ENCODE measurements at regions not wholly inside any gene's neighbourhood (a gene's known extent, or its start where the extent isn't known, plus 50 kb on each side); places are given as distances from the start of the nearest gene placed in this dataset.
"Not testable (repeated sequence)": the region's sequence is repeated elsewhere in the genome, so short reads cannot be mapped to it uniquely, and the experiment has no call there.

DNA sequence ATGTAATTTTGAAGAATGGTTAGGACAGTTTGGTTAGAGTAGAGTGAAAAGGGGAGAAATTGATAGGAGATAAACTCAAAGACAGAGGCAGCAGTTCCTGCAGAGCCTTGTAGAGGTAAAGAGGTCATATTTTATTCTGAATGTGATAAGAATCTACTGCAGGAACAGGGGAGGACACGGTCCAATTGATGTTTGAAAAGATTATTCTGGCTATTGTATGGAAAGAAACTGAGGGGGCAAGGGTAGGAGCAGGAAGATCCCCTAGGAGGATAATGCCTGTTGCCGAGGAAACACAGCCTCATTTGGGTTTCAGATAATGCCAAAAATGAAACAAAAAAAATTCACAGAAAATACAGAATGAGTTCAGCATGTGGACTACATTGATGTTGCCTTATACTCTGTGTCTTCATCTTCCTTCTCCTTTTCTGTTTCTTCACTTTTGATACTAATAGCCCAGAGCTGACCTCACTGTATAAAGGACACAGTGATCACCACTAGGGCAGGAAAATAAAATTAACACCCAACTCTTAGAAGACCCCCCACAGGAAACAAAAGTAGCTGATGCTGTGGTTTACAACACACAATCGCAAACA, 454.6 kb upstream of the UBE2E2 start:
- no peak for DNase-seq (ENCODE audit: low read depth in 2 of 2)

- DNase-seq (ENCODE audit: low read depth in 2 of 2), result no peak
Measured at GRCh38 chr3:22759636-22760310, 443.4 kb upstream of the UBE2E2 start.

GRCh38 chr3:22765679-22766078, 437.4 kb upstream of the UBE2E2 start:
- DNase-seq (ENCODE audit: low read depth in 2 of 2), result no peak

GRCh38 chr3:22777834-22778233, 425.3 kb upstream of the UBE2E2 start:
- no peak for DNase-seq (ENCODE audit: low read depth in 2 of 2)

GRCh38 chr3:22779737-22780136, 423.4 kb upstream of the UBE2E2 start:
- no peak for DNase-seq (ENCODE audit: low read depth in 2 of 2)

- DNase-seq (ENCODE audit: low read depth in 2 of 2), result no peak
Measured at GRCh38 chr3:22792533-22792932, 410.6 kb upstream of the UBE2E2 start.

DNA sequence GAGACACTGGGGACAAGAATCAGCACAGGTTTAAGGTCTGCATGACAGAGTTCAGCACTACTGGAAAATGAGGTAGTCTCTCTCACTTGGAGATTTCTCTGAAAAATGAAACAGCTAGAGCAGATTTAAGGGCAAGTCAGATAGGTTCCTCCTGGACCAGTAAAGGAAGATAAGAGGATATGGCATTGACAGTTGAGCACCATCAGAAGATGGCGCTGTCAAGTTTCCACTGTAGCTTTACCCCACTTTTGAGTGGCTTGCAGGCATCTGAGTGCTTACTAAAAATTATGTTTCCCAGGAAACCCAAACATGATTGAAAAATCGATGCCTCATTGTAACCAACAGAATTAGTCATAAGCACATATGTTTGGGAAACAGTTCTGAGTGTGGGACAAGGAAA, 407.2 kb upstream of the UBE2E2 start:
- DNase-seq (ENCODE audit: low read depth in 2 of 2), result no peak

GRCh38 chr3:22798461-22798860, 404.7 kb upstream of the UBE2E2 start:
- no peak for DNase-seq (ENCODE audit: low read depth in 2 of 2)

DNA sequence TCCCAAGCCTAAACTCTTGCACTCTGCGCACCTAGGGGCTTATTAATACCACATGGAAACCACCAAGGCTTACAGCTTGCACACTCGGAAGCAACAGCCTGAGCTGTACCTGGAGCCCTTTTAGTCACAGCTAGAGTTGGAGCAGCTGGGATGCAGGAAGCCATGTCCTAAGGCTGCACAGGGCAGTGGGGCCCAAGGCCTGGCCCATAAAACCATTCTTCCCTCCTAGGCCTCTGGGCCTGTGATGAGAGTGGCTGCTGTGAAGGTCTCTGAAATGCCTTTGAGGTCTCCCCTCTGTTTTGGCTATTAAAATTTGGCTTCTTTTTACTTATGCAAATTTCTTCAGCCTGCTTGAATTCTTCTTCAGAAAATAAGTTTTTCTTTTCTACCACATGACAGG, 383.9 kb upstream of the UBE2E2 start:
- DNase-seq (ENCODE audit: low read depth in 2 of 2), result no peak

- no peak for DNase-seq (ENCODE audit: low read depth in 2 of 2)
Measured at GRCh38 chr3:22835041-22835440, 368.1 kb upstream of the UBE2E2 start.

- DNase-seq (ENCODE audit: low read depth in 2 of 2), result no peak
Measured at GRCh38 chr3:22836131-22836530, 367.0 kb upstream of the UBE2E2 start.

- DNase-seq (ENCODE audit: low read depth in 2 of 2), result no peak
Measured at GRCh38 chr3:22843854-22844253, 359.3 kb upstream of the UBE2E2 start.

DNA sequence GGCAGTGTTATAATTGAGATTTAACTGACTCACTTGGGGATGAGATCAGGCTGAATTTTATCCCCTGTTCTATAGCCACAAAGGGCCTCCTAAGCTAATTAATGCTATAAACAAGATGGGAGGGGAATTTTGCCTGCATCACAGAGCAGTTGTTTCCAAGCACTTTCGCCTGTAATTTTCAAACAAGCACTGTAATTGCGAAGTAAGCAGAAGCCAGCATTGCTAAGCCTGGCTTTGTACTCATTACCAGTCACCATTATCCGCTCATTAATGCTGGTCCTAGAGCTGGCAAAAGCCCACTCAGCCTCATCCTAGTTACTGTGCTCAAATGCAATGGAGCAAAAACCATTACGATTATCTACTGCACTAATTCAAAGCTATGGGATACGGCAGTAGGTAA, 356.6 kb upstream of the UBE2E2 start:
- DNase-seq (ENCODE audit: low read depth in 2 of 2), result no peak

DNA sequence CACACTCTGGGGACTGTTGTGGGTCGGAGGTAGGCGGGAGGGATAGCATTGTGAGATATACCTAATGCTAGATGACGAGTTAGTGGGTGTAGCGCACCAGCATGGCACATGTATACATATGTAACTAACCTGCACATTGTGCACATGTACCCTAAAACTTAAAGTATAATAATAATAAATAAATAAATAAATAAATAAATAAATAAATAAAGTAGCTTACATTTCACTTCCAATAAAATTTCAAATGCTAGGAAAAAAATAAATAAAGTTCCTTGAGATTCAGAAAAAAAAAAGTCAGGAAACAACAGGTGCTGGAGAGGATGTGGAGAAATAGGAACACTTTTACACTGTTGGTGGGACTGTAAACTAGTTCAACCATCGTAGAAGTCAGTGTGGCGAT, 353.5 kb upstream of the UBE2E2 start:
- not testable (repeated sequence) for DNase-seq (ENCODE audit: low read depth in 2 of 2)

DNA sequence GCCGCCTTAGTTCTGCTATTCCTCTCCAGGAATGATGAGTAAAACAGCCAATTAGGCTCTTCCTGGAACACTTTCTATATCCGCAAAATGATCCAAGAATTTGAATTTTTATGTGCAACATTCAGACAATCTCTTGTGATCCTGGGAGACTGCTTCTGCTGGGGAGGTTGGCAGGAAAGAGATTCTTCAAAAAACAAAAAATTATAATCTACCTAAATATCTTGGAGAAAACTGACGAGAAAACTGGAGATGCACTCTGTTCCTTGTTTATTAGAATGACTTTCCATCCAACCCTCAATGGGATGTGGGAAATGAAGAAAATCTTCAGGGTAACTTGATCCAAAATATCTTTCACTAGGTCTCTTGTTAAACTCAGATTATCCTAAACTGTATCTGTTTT, 346.3 kb upstream of the UBE2E2 start:
- DNase-seq (ENCODE audit: low read depth in 2 of 2), result no peak

- DNase-seq (ENCODE audit: low read depth in 2 of 2), result no peak
Measured at GRCh38 chr3:22858486-22858885, 344.6 kb upstream of the UBE2E2 start.

GRCh38 chr3:22859618-22860017, 343.5 kb upstream of the UBE2E2 start:
- no peak for DNase-seq (ENCODE audit: low read depth in 2 of 2)

- DNase-seq (ENCODE audit: low read depth in 2 of 2), result no peak
Measured at GRCh38 chr3:22861426-22861825, 341.7 kb upstream of the UBE2E2 start.

GRCh38 chr3:22862111-22862510, 341.0 kb upstream of the UBE2E2 start:
- no peak for DNase-seq (ENCODE audit: low read depth in 2 of 2)

DNA sequence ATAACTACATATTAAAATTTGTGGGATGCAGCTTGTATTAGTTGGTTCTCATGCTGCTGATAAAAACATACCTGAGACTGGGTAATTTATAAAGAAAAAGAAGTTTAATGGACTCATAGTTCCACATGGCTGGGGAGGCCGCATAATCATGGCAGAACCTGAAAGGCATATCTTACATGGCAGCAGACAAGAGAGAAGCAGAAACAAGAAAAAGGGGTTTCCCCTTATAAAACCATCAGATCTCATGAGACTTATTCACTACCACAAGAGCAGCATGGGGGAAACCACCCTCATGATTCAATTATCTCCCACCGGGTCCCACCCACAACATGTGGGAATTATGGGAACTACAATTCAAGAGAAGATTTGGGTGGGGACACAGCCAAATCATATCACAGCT, 320.3 kb upstream of the UBE2E2 start:
- not testable (repeated sequence) for DNase-seq (ENCODE audit: low read depth in 2 of 2)

DNA sequence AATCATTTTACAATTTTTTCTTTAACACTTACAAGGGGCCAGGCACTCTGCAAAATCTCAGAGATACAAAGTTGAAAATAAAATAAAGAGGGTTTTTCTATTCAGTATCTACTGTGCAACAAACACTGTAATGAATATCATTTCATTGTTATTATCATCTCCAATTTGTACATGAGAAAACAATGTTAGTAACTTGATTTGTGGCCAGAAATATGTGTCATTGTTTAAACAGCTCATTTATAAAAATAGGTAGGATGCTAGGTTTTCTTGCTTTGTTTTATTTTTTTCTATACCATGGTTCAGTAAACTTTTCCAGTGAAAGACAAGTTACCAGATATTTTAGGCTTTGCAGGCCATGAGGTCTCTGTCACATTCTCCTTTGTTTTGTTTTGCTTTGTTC, 318.1 kb upstream of the UBE2E2 start:
- DNase-seq (ENCODE audit: low read depth in 2 of 2), result no peak

- DNase-seq (ENCODE audit: low read depth in 2 of 2), result no peak
Measured at GRCh38 chr3:22885574-22886341, 317.4 kb upstream of the UBE2E2 start.

- DNase-seq (ENCODE audit: low read depth in 2 of 2), result no peak
Measured at GRCh38 chr3:22886439-22887068, 316.6 kb upstream of the UBE2E2 start.

All from stimulated activated CD4-positive, alpha-beta T cell treated with anti-CD3 and anti-CD28 coated beads, Interleukin-1b, Interleukin-23, amount 100 ng/mL, for 4 hours (primary cell).